NT2/D1 (cell line): ENCODE measurements at regions not wholly inside any gene's neighbourhood (a gene's known extent, or its start where the extent isn't known, plus 50 kb on each side); places are given as distances from the start of the nearest gene placed in this dataset.

Experiments
- SUZ12 ChIP-seq: IDR thresholded peaks from 2 replicates; pipeline ENCODE4 v1.6.1; 2011; ENCODE audit not compliant: insufficient read length, insufficient read depth; ENCODE audit errors: extremely low read depth
- YY1 ChIP-seq: IDR thresholded peaks from 2 replicates; pipeline ENCODE4 v1.6.1; 2011; ENCODE audit not compliant: insufficient read length, insufficient read depth
- ZNF274 ChIP-seq: IDR thresholded peaks from 2 replicates; pipeline ENCODE4 v1.6.1; 2011; ENCODE audit warnings: mild to moderate bottlenecking, low read depth, low read length

- TF ChIP-seq YY1, result no peak
- no peak for TF ChIP-seq SUZ12
- no peak for TF ChIP-seq ZNF274
Observed at GRCh38 chr4:89497517-89498308, 190.1 kb upstream of the GPRIN3 start.
